ENCODE measurements at regions not wholly inside any gene's neighbourhood (a gene's known extent, or its start where the extent isn't known, plus 50 kb on each side); places are given as distances from the start of the nearest gene placed in this dataset.
"Not testable (repeated sequence)": the region's sequence is repeated elsewhere in the genome, so short reads cannot be mapped to it uniquely, and the experiment has no call there.

DNA sequence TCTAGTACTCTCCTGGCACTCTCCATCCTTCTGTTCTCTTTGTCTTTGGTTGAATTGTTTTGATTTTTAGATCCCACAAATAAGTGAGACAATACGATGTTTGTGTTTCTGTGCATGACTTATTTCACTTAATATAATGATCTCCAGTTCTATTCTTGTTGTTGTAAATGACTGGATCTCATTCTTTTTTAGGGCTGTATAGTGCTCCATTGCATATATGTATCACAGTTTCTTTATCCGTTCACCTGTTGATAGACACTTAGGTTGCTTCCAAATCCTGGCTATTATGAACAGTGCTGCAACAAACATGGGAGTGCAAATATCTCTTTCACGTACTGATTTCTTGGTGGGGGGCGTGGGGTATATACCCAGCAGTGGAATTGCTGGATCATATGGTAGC lies 245.0 kb downstream of the ADCYAP1 start:
- no peak for DNase-seq

DNA sequence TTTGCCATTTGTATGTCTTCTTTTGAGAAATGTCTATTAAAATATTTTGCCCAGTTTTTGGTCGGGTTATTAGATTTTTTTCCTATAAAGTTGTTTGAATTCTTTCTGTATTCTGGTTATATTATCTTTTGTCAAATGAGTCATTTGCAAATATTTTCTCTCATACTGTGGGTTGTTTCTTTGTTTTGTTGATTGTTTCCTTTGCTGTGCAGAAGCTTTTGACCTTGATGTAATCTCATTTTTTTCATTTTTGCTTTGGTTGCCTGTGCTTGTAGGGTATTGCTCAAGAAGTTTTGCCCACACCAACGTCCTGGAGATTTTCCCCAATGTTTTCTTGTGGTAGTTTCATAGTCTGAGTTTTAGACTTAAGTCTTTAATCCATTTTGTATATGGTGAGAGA lies 245.7 kb downstream of the ADCYAP1 start:
- DNase-seq = no peak

DNA sequence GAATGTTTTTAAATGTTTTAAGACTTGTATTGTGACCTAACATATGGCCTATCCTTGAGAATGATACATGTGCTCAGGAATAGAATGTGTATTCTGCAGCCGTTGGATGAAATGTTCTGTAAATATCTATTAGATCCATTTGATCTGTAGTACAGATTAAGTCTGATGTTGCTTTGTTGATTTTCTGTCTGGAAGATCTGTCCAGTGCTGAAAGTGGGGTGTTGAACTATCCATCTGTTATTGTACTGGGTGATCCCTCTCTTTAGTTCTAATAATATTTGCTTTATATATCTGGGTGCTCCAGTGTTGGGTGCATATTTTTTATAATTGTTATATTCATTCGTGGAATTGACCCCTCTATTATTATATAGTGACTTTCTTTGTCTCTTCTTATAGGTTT lies 248.3 kb downstream of the ADCYAP1 start:
- not testable (repeated sequence) for DNase-seq

DNA sequence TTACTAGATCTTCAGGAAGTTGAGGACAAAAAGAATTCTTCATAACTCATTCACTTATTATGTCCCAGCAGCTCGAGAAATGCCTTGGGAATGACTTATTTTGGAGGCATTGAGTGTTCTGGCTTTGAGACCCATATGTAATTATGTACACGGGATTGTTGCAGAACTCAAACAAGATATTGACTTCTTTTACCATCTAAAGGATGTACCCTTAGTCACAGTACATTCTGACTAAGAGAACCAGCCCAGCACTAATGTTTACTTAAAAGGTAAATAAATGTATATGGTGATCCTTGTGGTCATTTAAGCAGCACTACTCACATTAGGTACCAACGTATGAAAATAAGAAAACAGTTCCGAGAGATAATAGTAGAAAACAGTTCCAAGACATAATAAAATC lies 268.9 kb downstream of the ADCYAP1 start:
- no peak for DNase-seq

DNA sequence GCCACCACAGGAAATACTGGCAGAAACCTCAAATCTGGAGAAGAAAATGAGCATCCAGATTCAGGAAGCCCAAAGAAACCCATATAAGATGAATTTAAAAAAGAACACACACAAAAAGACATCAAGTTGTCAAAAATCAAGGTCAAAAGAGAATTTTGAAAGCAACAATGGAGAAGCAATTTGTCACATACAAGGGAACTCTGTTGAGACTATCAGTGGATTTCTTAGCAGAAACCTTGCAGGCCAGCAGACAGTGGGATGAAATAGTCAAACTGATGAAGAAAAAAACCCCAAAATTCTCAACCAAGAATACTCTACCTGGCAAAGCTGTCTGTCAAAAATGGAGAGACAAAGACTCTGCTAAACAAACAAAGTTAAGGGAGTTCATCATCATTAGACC lies 272.6 kb downstream of the ADCYAP1 start:
- no peak for DNase-seq

DNA sequence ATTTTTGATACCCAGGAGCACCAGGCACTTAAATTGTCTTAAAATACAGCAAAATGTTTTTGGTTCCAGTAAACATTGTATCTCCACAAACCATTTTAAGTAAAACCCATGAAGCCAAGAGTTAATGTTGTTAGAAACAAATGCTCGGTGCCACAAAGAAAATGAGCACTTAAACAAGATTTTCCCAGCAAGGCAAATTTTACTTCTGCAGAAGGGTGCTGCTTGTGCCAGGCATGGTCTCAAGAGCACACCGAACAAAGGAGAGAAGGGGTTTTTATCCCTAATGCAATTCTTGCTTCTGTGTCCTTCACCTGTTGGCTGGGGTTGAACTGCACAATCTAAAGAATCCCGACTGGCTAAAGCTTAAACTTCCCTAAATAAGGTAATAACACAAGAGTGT lies 286.7 kb downstream of the ADCYAP1 start:
- no peak for DNase-seq

DNA sequence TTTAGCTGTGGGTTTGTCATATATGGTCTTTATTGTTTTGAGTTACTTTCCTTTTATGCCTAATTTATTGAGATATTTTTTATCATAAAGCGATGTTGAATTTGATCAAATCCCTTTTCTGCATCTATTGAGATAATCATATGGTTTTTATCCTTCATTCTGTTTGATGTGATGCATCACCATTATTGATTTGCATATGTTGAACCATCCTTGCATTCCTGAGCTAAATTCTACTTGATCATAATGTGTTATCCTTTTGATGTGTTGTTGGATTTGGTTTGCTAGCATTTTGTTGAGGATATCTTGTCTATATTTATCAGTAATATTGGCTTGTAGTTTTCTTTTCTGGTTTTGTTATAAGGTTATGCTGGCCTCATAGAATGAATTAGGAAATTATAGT lies 308.5 kb downstream of the ADCYAP1 start:
- no peak for DNase-seq

DNA sequence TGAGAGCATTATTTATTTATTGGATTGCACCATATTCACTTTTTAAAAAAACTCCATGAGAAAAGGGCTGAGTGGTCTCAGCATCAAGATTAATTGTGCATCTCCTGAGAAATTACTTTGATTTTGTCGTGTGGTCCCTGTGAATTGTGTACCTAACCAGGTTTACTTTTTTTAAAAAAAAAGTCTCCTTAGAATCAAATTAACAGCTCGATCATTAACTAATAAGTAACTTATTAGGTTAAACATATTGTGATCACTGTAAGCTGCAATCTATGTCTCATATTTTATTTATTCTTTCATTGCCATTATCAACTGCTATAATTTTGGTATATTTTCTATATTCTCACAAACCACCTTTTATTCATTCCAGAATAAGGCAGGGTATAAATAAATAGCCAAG lies 318.2 kb downstream of the ADCYAP1 start:
- no peak for DNase-seq

DNA sequence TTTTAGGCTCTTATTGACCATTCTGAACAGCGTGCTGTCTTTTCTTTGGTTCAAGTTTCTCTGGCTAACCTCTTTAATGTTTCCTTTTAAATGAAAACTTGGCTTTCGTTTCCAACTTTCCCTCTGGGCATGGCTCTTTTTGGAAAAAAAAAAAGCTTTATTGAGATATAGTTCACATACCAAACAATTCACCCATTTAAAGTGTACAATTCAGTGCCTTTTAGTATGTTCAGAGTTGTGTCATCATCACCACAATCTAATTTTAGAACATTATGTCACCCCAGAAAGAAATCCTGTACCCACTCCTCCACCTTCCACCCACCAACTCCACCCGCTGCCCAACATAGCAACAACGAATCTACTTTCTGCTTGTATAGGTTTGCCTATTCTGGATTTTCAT lies 322.4 kb downstream of the ADCYAP1 start:
- no peak for DNase-seq

DNA sequence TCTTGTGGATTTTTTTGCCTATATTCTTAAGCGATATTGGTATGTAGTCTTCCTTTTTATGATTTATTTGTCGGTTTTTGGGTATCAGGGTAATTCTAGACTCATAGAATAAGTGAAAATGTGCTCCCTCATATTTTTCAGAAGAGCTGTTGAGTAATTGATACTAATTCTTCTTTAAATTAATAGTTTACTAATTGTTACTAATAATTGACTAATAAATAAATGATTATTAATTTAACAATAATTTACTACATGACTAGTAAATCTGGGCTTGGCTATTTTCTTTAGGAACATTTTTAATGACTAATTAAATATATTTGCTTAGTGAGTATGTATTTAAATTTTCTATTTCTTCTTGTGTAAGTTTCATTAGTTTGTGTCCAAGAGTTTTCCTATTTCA lies 325.0 kb downstream of the ADCYAP1 start:
- DNase-seq = no peak

DNA sequence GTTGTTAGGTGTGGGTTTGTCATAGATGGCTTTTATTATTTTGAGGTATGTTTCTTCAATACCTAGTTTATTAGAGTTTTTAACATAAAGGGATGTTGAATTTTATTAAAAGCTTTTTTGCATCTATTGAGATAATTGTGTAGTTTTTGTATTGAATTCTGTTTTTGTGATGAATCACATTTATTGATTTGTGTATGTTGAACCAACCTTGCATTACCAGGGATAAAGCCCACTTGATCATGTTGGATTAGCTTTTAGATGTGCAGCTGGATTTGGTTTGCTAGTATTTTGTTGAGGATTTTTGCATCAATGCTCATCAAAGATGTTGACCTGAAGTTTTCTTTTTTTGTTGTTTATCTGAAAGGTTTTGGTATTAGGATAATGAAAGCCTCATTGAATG lies 328.2 kb downstream of the ADCYAP1 start:
- DNase-seq = no peak

DNA sequence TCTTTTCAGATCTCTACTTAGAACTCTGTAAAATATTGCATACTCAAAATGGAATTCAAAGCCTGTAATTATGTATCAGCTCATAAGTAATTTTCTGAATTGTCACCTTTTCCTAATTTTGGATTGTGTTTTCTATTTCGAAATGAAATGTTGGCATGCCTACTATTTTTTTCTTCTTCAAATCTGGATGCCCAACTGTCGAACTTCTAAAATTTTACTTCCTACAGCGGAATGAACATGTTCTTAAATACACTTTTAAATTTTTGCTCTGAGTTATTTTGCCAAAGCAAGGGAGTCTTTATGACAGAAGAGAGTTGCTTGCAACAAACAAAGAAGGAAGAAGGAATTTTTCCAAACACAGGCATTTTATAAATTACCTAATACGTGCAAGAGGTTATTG lies 336.0 kb downstream of the ADCYAP1 start:
- no peak for DNase-seq

DNA sequence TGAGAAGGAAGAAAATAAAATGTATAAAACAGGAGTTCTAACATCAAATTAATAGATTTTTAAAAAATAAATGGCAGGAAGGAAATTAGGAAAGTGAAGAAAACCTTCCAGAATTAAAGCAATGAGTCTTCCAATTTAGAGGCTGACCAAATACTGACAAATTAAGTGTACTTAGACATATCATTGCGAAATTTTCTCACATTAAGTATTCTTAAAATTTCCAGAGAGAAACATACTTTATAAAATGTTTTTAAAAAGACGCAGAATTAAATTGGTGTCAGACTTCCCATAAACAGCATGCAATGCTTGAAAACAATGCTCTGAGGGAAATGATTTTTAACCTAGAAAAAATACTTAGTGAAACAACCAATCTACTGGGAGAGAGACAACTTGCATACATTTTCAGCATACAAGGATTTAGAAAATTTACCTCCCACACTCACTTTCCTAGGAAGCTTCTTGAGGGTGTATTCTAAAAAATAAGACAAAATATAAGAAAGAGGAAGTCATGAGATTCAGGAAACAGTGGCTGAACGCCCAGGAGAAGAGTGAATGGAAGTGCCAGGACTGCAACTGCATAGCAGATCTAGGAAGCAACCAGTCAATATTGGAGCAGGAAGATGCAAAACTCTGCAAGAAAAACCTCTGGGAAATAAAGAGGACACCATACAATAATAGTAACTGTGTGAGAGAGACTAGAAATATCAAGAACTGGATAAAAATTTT lies 339.9 kb downstream of the ADCYAP1 start:
- no peak for DNase-seq

DNA sequence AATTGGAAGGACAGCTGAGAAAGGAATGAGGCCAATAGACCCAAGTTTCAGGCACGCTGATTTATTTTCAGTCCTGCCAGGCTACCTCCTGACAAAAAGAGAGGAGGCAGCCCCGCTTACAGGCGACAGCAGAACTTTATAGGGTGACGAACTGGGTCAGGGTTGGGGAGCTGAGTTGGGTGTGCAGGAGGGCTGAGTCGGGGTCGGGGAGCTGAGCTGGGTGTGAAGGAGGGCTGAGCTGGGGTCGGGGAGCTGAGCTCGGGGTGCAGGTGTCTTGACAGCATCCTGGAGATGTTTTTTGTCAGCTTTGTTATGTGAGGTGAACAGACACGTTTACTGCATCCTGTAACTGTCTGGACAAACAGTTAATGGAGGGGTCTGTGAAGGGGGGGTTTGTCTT lies 342.2 kb downstream of the ADCYAP1 start:
- DNase-seq = no peak

DNA sequence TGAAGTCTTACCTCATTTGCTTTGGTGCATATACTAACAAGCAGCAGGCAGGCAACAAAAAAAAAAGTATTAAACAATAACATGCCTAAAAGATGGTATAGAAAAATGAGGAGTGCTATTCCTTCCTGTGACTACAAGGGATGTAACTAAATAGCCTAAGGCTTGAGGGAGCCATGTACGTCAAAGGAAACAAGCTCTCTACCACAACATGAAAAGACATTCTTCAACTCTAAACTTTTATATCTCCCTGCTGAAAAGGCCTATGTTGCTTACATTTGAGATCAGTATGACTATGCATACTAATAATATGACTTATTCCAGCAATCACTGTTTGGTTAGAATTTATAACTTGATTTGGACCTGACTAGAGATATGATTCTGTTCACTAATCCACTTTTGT lies 347.9 kb downstream of the ADCYAP1 start:
- no peak for DNase-seq

DNA sequence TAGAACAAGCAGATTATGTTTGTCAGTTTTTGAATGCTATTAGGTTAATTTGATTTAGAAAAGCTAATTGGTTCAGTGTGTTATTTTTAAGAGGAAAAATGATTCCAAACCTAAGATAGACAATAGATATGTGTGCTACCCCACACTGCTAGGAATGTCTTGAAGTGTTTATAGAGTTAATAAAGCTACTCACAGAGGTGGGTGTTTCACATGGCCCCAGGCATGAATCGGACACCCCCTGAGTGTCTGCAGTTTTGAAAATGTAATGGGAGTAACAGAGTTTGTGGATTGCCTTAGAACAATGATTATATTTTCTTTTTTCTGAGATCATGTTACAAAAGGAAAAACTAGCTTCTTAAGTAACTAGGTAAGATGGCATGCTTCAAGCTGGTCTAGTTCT lies 348.3 kb downstream of the ADCYAP1 start:
- DNase-seq = no peak

DNA sequence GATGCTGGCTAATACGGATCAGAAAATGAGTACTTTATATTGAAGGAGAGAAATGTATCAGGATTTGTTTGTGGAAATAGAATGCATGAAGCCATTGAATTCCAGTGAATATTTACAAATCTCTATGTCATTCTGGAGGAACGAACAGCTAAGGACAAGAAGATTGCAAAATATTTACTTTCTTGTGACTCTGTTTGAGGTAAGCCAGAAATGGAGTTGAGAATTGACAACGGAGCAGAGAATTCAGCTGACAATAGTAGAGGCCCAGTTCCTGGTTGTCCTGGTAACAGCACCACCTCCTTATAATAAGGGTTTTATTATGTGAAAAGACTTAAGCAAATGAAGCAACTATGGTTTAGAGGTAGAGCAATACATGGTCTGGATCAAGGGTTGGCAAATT lies 349.2 kb downstream of the ADCYAP1 start:
- DNase-seq = no peak

DNA sequence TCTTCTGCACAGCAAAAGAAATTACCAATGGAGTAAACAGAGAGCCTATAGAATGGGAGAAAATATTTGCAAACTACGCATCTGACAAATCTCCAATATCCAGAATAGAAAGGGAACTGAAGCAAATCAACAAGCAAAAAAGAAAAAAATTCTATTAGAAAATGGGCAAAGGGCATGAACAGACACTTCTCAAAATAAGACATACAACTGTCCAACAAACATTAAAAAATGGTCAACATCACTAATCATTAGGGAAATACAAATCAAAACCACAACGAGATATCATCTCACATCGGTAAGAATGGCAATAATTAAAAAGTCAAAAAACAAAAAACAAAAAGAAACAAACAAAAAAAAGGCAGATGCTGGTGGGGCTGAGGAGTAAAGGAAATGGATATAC lies 356.4 kb downstream of the ADCYAP1 start:
- DNase-seq = no peak

DNA sequence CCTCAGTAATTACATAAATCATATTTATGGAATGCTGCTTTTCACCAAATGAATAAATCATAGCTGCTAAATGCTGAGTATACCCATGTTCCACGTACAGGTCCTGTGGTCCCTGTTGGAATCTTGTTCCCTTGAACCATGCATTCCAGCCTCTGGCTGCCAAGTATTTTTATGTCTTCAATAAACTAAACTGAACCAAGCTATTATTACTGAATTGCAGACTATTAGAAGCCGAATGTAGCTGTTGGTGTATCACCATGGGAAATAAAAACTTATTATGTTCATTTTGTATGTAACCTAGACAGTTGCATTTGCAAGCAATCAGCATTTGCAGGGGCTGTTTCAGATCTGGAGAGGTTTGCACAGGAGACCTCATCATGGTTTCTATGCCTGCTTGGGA lies 362.4 kb downstream of the ADCYAP1 start:
- no peak for DNase-seq

DNA sequence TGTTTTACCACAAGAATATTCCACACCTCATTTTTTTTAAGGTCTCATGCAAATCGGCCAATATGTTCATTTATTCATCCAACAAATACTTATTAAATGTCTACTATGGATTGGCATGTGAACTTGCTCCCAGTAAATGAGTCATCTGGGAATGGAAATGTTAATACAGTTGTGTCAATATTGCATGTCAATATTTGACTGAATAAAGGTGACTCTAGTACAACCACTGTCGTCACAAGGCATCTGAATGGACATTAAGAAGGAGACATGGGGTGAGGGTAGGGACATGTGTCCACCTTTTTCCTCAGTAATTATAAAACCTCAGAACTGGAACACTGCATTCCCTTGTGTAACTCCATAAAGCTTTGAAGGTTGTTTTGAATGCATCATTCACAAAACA lies 365.4 kb downstream of the ADCYAP1 start:
- no peak for DNase-seq

DNA sequence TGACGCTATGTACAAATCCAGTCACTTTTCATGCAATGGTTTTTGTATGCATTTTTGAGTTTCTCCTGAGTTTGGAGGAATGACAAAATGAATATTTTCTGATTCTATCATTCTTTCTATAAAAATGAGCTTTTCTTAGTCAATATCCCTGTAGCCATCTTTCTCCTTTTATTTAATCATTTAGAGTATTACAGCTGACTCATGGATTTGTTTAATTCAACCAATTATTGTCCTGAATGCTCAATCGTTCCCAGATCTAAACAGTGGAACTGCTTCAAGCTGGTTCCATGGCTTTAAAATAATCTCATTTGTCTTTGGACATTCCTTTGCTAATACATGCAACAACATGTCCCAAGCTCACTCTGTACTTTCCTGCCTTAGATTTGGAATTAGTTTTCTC lies 368.8 kb downstream of the ADCYAP1 start:
- DNase-seq = no peak

DNA sequence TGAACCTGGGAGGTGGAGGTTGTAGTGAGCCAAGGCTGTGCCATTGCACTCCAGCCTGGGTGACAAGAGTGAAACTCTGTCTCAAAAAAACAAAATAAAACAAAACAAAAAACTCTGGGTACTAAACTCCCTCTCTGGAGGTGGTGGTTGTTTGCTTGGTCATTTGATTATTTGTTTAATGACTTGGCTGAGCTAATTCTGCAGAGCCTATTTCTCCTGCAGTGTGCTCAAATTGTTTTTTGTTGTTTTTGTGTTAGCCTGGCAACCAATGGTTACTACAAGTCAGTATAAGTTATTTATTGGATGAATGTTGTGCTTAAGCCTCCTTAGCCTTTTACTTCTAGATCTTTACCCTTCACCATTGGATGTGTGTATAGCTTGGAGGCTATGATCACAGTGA lies 387.5 kb downstream of the ADCYAP1 start:
- no peak for DNase-seq

DNA sequence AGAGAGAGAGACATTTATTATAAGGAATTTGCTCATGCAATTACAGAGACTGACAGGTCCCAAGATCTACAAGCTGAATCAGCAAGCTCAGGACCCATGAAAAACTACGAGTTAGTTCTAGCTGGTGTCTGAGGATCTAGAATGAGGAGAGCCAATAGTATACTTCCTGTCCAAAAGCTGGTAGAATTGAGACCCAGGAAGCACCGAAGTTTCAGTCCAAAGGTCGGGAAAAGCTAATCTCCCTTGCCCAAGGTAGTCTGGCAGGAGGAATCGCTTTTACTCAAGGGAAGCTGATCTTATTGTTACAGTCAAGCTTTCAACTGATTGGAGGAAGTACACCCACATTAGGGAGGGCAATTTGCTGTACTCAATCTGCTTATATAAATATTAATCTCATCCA lies 389.6 kb downstream of the ADCYAP1 start:
- no peak for DNase-seq

DNA sequence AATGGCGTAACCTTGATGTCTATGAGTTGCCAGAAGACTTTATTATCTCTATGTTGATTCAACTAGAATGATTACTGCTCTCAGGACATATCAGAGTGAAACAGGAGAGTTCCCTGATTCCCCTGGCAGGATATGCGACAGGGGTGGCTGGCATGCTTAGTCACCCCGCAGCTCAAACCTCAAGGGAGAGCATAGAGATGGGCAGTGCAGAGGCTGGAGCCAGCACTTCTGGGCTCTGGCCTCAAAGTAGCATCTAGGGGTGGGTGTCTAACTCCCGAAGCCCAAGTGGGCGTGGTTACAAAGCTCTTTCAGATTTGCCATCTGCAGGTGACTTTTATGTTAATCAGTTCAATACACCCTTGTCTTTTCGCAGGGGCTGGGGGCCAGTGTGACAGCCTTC lies 391.6 kb downstream of the ADCYAP1 start:
- DNase-seq = no peak

DNA sequence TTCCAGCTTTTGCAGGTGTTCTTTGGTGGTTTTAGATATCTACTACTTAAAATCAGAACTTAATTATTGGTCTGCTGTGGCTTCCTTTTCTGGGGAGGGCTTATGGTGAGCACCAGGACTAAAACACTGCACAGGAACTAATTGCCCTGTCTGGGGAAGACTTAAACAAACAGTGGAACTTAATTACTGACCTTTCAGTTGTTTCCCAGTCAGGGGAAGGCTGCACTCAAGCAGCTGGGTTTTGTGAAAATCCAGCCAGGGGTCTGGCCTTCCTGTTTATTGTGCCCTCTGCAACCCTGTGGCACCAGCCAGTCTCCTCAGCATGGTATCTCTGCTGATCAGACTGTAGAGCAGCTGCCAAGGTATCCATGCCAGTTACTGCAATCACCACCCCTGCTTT lies 398.2 kb downstream of the ADCYAP1 start:
- DNase-seq = no peak
